SK-N-SH treated with all-trans-retinoic acid at 6 μM for 48 hours (cell line): ENCODE measurements at regions not wholly inside any gene's neighbourhood (a gene's known extent, or its start where the extent isn't known, plus 50 kb on each side); places are given as distances from the start of the nearest gene placed in this dataset.

Experiments
- ATAC-seq: fragments of 200-7000 bp; cut with Tn5 transposase; 3 replicates; pipeline ENCODE4 v1.9.1; 2020; ENCODE audit warnings: mild to moderate bottlenecking, moderate library complexity
- ARNTL ChIP-seq: fragments of 450-650 bp; formaldehyde crosslinking; IDR thresholded peaks from 2 replicates; pipeline ENCODE4 v1.5.0; 2020; ENCODE audit warnings: low read depth, mild to moderate bottlenecking, moderate library complexity, borderline replicate concordance
- BACH2 ChIP-seq: fragments of 250-450 bp; sonication (Bioruptor Pico); IDR thresholded peaks from 2 replicates; pipeline ENCODE4 v1.9.0; 2021; ENCODE audit warnings: mild to moderate bottlenecking, borderline replicate concordance
- CREB5 ChIP-seq: fragments of 250-450 bp; sonication (Bioruptor Pico); IDR thresholded peaks from 2 replicates; pipeline ENCODE4 v1.5.1; 2020; ENCODE audit warnings: low read depth, mild to moderate bottlenecking, moderate library complexity
- CSDC2 ChIP-seq: fragments of 250-450 bp; sonication (Bioruptor Pico); IDR thresholded peaks from 2 replicates; pipeline ENCODE4 v1.5.0; 2020; ENCODE audit warnings: mild to moderate bottlenecking, moderate library complexity
- CSRNP3 ChIP-seq: fragments of 250-450 bp; sonication (Bioruptor Pico); IDR thresholded peaks from 2 replicates; pipeline ENCODE4 v1.5.1; 2021; ENCODE audit warnings: mild to moderate bottlenecking, moderate library complexity
- ESRRG ChIP-seq: fragments of 250-450 bp; sonication (Bioruptor Pico); IDR thresholded peaks from 2 replicates; pipeline ENCODE4 v1.6.1; 2021; ENCODE audit warnings: mild to moderate bottlenecking
- GLIS3 ChIP-seq: fragments of 250-450 bp; sonication (Bioruptor Pico); IDR thresholded peaks from 2 replicates; pipeline ENCODE4 v1.5.0; 2020; ENCODE audit warnings: mild to moderate bottlenecking, moderate library complexity
- ISL1 ChIP-seq: fragments of 250-450 bp; sonication (Bioruptor Pico); IDR thresholded peaks from 2 replicates; pipeline ENCODE4 v2.1.2; 2022; ENCODE audit warnings: mild to moderate bottlenecking, moderate library complexity
- OSR1 ChIP-seq: fragments of 250-450 bp; sonication (Bioruptor Pico); IDR thresholded peaks from 2 replicates; pipeline ENCODE4 v1.8.0; 2022; ENCODE audit warnings: moderate library complexity, mild to moderate bottlenecking, inconsistent platforms
- POU6F1 ChIP-seq: fragments of 250-450 bp; sonication (Bioruptor Pico); IDR thresholded peaks from 2 replicates; pipeline ENCODE4 v1.8.0; 2021; ENCODE audit warnings: low read depth, mild to moderate bottlenecking, moderate library complexity, borderline replicate concordance
- PPARA ChIP-seq: fragments of 250-450 bp; sonication (Bioruptor Pico); IDR thresholded peaks from 2 replicates; pipeline ENCODE4 v1.5.0; 2020; ENCODE audit warnings: mild to moderate bottlenecking, borderline replicate concordance
- RARB ChIP-seq: fragments of 250-450 bp; sonication (Bioruptor Pico); IDR thresholded peaks from 2 replicates; pipeline ENCODE4 v1.8.0; 2021; ENCODE audit warnings: mild to moderate bottlenecking, moderate library complexity
- SNAI2 ChIP-seq: fragments of 250-450 bp; sonication (Bioruptor Pico); IDR thresholded peaks from 2 replicates; pipeline ENCODE4 v1.5.0; 2020; ENCODE audit warnings: mild to moderate bottlenecking, moderate library complexity
- TCF4 ChIP-seq: fragments of 250-450 bp; sonication (Bioruptor Pico); IDR thresholded peaks from 2 replicates; pipeline ENCODE4 v1.8.0; 2021; ENCODE audit warnings: mild to moderate bottlenecking, moderate library complexity, borderline replicate concordance
- TOX ChIP-seq: fragments of 250-450 bp; sonication (Bioruptor Pico); IDR thresholded peaks from 2 replicates; pipeline ENCODE4 v1.8.0; 2021; ENCODE audit warnings: mild to moderate bottlenecking, moderate library complexity, borderline replicate concordance
- TSHZ2 ChIP-seq: fragments of 250-450 bp; sonication (Bioruptor Pico); IDR thresholded peaks from 2 replicates; pipeline ENCODE4 v1.5.0; 2020; ENCODE audit warnings: mild to moderate bottlenecking, moderate library complexity
- ZC3H10 ChIP-seq: fragments of 250-450 bp; sonication (Bioruptor Pico); IDR thresholded peaks from 2 replicates; pipeline ENCODE4 v1.5.1; 2021; ENCODE audit warnings: mild to moderate bottlenecking, moderate library complexity
- ZFP3 ChIP-seq: fragments of 250-450 bp; sonication (Bioruptor Pico); IDR thresholded peaks from 2 replicates; pipeline ENCODE4 v1.5.0; 2020; ENCODE audit warnings: mild to moderate bottlenecking, moderate library complexity
- ZFP30 ChIP-seq: fragments of 450-650 bp; formaldehyde crosslinking; IDR thresholded peaks from 2 replicates; pipeline ENCODE4 v1.5.0; 2022; ENCODE audit warnings: mild to moderate bottlenecking, moderate library complexity
- ZNF565 ChIP-seq: fragments of 450-650 bp; formaldehyde crosslinking; conservative IDR thresholded peaks from 2 replicates; pipeline ENCODE4 v1.5.0; 2020; ENCODE audit warnings: low read depth, mild to moderate bottlenecking, moderate library complexity
- ZNF70 ChIP-seq: fragments of 450-650 bp; formaldehyde crosslinking; IDR thresholded peaks from 2 replicates; pipeline ENCODE4 v1.5.0; 2020; ENCODE audit warnings: mild to moderate bottlenecking, moderate library complexity
- ZNF8 ChIP-seq: fragments of 450-650 bp; formaldehyde crosslinking; IDR thresholded peaks from 2 replicates; pipeline ENCODE4 v1.5.0; 2020; ENCODE audit warnings: mild to moderate bottlenecking, moderate library complexity

GRCh38 chr2:118457951-118458350, 369.7 kb downstream of the INSIG2 start:
- no peak for ATAC-seq
- no peak for TF ChIP-seq CSDC2 (CRISPR knock-in tag)
- no peak for TF ChIP-seq ZNF565 (CRISPR knock-in tag)
- TF ChIP-seq CSRNP3: no peak
- no peak for TF ChIP-seq BACH2
- no peak for TF ChIP-seq SNAI2
- TF ChIP-seq POU6F1 (CRISPR knock-in tag): no peak
- no peak for TF ChIP-seq RARB (CRISPR knock-in tag)
- no peak for TF ChIP-seq ZFP30 (CRISPR knock-in tag)
- TF ChIP-seq OSR1 (CRISPR knock-in tag): no peak
- TF ChIP-seq ISL1: no peak
- no peak for TF ChIP-seq CREB5
- TF ChIP-seq TOX: no peak
- TF ChIP-seq PPARA (CRISPR knock-in tag): no peak
- no peak for TF ChIP-seq ZNF70 (CRISPR knock-in tag)
- TF ChIP-seq ZNF8 (CRISPR knock-in tag): no peak
- TF ChIP-seq ZC3H10 (CRISPR knock-in tag): no peak
- no peak for TF ChIP-seq TCF4 (CRISPR knock-in tag)
- TF ChIP-seq ARNTL: no peak
- TF ChIP-seq ESRRG (CRISPR knock-in tag): no peak
- no peak for TF ChIP-seq TSHZ2 (CRISPR knock-in tag)

GRCh38 chr2:118449401-118449800, 361.1 kb downstream of the INSIG2 start:
- ATAC-seq: no peak
- no peak for TF ChIP-seq OSR1 (CRISPR knock-in tag)
- TF ChIP-seq TCF4 (CRISPR knock-in tag): no peak
- no peak for TF ChIP-seq ZFP30 (CRISPR knock-in tag)
- no peak for TF ChIP-seq BACH2
- TF ChIP-seq ESRRG (CRISPR knock-in tag): no peak
- TF ChIP-seq TOX: no peak
- no peak for TF ChIP-seq ARNTL

- ATAC-seq: no peak
Observed at GRCh38 chr2:118443596-118443995, 355.3 kb downstream of the INSIG2 start.

GRCh38 chr2:118442996-118443553, 354.8 kb downstream of the INSIG2 start:
- TF ChIP-seq GLIS3 (CRISPR knock-in tag) (no peak), CSRNP3 (no peak), CSDC2 (CRISPR knock-in tag) (no peak), ZNF70 (CRISPR knock-in tag) (no peak), ZFP3 (no peak)
- no peak for ATAC-seq

More at GRCh38 chr2:118443596-118443995, 355.3 kb downstream of the INSIG2 start:
- TF ChIP-seq ZFP30 (CRISPR knock-in tag): no peak
- 0 out of 2 replicates have a peak, but pooled peaks have one; percentile 24 for TF ChIP-seq TOX
- TF ChIP-seq ISL1: no peak
